HCT116 (cell line): ENCODE measurements at regions not wholly inside any gene's neighbourhood (a gene's known extent, or its start where the extent isn't known, plus 50 kb on each side); places are given as distances from the start of the nearest gene placed in this dataset.

Experiments
- ATAC-seq: fragments of 200-7000 bp; cut with Tn5 transposase; 2 replicates; pipeline ENCODE4 v1.9.1; 2020; ENCODE audit warnings: mild to moderate bottlenecking, moderate library complexity
- BruUV-seq: library from RNA; stranded (reverse); fragments of 400-500 nt; replicated peaks from 2 replicates; lab custom pipeline; 2021; lab: Mats Ljungman, UMichigan
- CTCF ChIA-PET: fragments of 300-600 bp; sonication (Branson Sonifier 250); formaldehyde crosslinking; loops from one replicate; lab custom pipeline; 2021; ENCODE audit warnings: antibody characterized with exemption; lab: Charles Lee
- POLR2A ChIA-PET: fragments of 300-600, 350-600 bp; sonication (Branson Sonifier 250); formaldehyde crosslinking; loops from one replicate; lab custom pipeline; 2021; ENCODE audit warnings: antibody characterized with exemption; lab: Charles Lee
- RAD21 ChIA-PET, 2 experiments: fragments of 300-600 bp; sonication (Branson Sonifier 250); formaldehyde crosslinking; loops; one replicate each; lab custom pipeline; 2023; ENCODE audit warnings: low total read pairs in 2 of 2; ENCODE audit not compliant: uncharacterized antibody in 2 of 2, unreplicated experiment in 2 of 2, low non-redundant PET in 1 of 2; lab: Charles Lee
- DNase-seq: peaks from one replicate; pipeline ENCODE4 v3.0.0-alpha.2; 2010; ENCODE audit warnings: low read depth, low spot score
- H2AFZ ChIP-seq: fragments of 200-600 bp; shearing (Covaris generic), sonication (generic); 2 replicates; pipeline ENCODE4 v1.6.1; 2017; ENCODE audit warnings: low read depth, mixed run types, mixed read lengths, antibody characterized with exemption, low read length; ENCODE audit not compliant: poor library complexity, severe bottlenecking
- H3K27ac ChIP-seq: 2 replicates; pipeline ENCODE4 v1.5.1; 2012; ENCODE audit warnings: low read depth, low read length
- H3K27me3 ChIP-seq: fragments of 200-600 bp; sonication (generic); 2 replicates; pipeline ENCODE4 v1.6.1; 2016; ENCODE audit warnings: mixed run types, low read length, mixed read lengths; ENCODE audit not compliant: insufficient read depth
- H3K36me3 ChIP-seq, 2 experiments: fragments of 200-500 bp in 1 of 2; fragments of 200-600 bp in 1 of 2; sonication (Bioruptor generic) in 1 of 2; sonication (generic) in 1 of 2; 2 replicates each; pipeline versions ENCODE4 v1.5.1 to v1.6.1; 2014 to 2016; ENCODE audit warnings: low read length in 2 of 2, inconsistent platforms in 1 of 2, mixed read lengths in 1 of 2, mixed run types in 1 of 2; ENCODE audit not compliant: insufficient read depth in 2 of 2, control insufficient read depth in 1 of 2
- H3K4me1 ChIP-seq, 2 experiments: fragments of 200-600 bp in 1 of 2; sonication (generic) in 1 of 2; 2 replicates each; pipeline versions ENCODE4 v1.5.1 to v1.6.1; 2012 to 2017; ENCODE audit warnings: low read length in 2 of 2, inconsistent platforms in 1 of 2, mild to moderate bottlenecking in 1 of 2, mixed read lengths in 1 of 2, mixed run types in 1 of 2, moderate library complexity in 1 of 2; ENCODE audit not compliant: insufficient read depth in 2 of 2, control insufficient read depth in 1 of 2
- H3K4me2 ChIP-seq: fragments of 200-600 bp; sonication (generic); 2 replicates; pipeline ENCODE4 v1.6.1; 2017; ENCODE audit warnings: mixed run types, low read length, mixed read lengths
- H3K4me3 ChIP-seq, 2 experiments: fragments of 200-600 bp in 1 of 2; sonication (generic) in 1 of 2; replicated peaks in 1 of 2; 2 replicates each; pipeline ENCODE4 v1.5.1; 2011 to 2016; ENCODE audit warnings: low read length in 2 of 2, control low read depth in 1 of 2, low read depth in 1 of 2, mild to moderate bottlenecking in 1 of 2, mixed read lengths in 1 of 2, mixed run types in 1 of 2
- H3K79me2 ChIP-seq: fragments of 200-600 bp; sonication (generic); 2 replicates; pipeline ENCODE4 v1.6.1; 2017; ENCODE audit warnings: mild to moderate bottlenecking, mixed run types, low read length, moderate library complexity, mixed read lengths; ENCODE audit not compliant: insufficient read depth
- H3K9ac ChIP-seq: fragments of 200-600 bp; sonication (generic); 2 replicates; pipeline ENCODE4 v1.6.1; 2016; ENCODE audit warnings: low read length, mixed read lengths
- H3K9me2 ChIP-seq: fragments of 200-600 bp; sonication (generic), shearing (Covaris generic); 2 replicates; pipeline ENCODE4 v1.6.1; 2017; ENCODE audit warnings: mixed run types, mild to moderate bottlenecking, moderate library complexity; ENCODE audit not compliant: insufficient read depth
- H3K9me3 ChIP-seq, 2 experiments: fragments of 200-500 bp in 1 of 2; fragments of 200-600 bp in 1 of 2; sonication (Bioruptor generic) in 1 of 2; sonication (generic) in 1 of 2; 2 replicates each; pipeline ENCODE4 v1.6.1; 2014 to 2017; ENCODE audit warnings: low read length in 2 of 2, mixed read lengths in 2 of 2, inconsistent platforms in 1 of 2, low read depth in 1 of 2, mild to moderate bottlenecking in 1 of 2, mixed run types in 1 of 2, moderate library complexity in 1 of 2; ENCODE audit not compliant: control insufficient read depth in 1 of 2, insufficient read depth in 1 of 2
- H4K20me1 ChIP-seq: fragments of 200-600 bp; sonication (generic), shearing (Covaris generic); 2 replicates; pipeline ENCODE4 v1.6.1; 2017; ENCODE audit warnings: mixed run types, mild to moderate bottlenecking, moderate library complexity; ENCODE audit not compliant: insufficient read depth
- EGR1 ChIP-seq: IDR thresholded peaks from 2 replicates; pipeline ENCODE4 v1.6.1; 2012; ENCODE audit warnings: low read depth
- ELF1 ChIP-seq: IDR thresholded peaks from 2 replicates; pipeline ENCODE4 v1.6.1; 2012; ENCODE audit warnings: low read depth, borderline replicate concordance
- EZH2 ChIP-seq: fragments of 200-600 bp; sonication (generic); IDR thresholded peaks from 2 replicates; pipeline ENCODE4 v1.6.1; 2017; ENCODE audit warnings: antibody characterized with exemption, mixed run types
- FOSL1 ChIP-seq: IDR thresholded peaks from 2 replicates; pipeline ENCODE4 v1.6.1; 2012; ENCODE audit warnings: low read depth
- JUND ChIP-seq: IDR thresholded peaks from 2 replicates; pipeline ENCODE4 v1.6.1; 2012
- POLR2A ChIP-seq: IDR thresholded peaks from 2 replicates; pipeline ENCODE4 v1.7.0; 2011; ENCODE audit warnings: borderline replicate concordance; ENCODE audit not compliant: insufficient read depth, insufficient read length; ENCODE audit errors: extremely low read depth
- POLR2AphosphoS5 ChIP-seq: IDR thresholded peaks from 2 replicates; pipeline ENCODE4 v1.6.1; 2011; ENCODE audit warnings: mild to moderate bottlenecking, low read depth, low read length, moderate library complexity
- REST ChIP-seq: IDR thresholded peaks from 2 replicates; pipeline ENCODE4 v1.6.1; 2012; ENCODE audit warnings: low read depth
- SIN3A ChIP-seq: IDR thresholded peaks from 2 replicates; pipeline ENCODE4 v1.6.1; 2012; ENCODE audit warnings: low read depth
- ZBTB33 ChIP-seq: IDR thresholded peaks from 2 replicates; pipeline ENCODE4 v1.6.1; 2011; ENCODE audit warnings: mild to moderate bottlenecking, low read length, moderate library complexity; ENCODE audit not compliant: insufficient replicate concordance; ENCODE audit errors: extremely low read depth
- intact Hi-C: fragments of 100-400 bp; cut with micrococcal nuclease; formaldehyde crosslinking; loops from 2 replicates; pipeline ENCODE4 v1.10.0; 2022
- TF ChIP-seq, protein P1 (sequence below), 3 experiments: fragments of 200-600 bp in 1 of 3; sonication (generic) in 1 of 3; IDR thresholded peaks in 2 of 3; conservative IDR thresholded peaks in 1 of 3; 2 replicates each; pipeline ENCODE4 v1.5.1; 2012 to 2017; ENCODE audit warnings: low read depth in 2 of 3, low read length in 2 of 3, antibody characterized with exemption in 1 of 3, borderline replicate concordance in 1 of 3, control low read depth in 1 of 3, mild to moderate bottlenecking in 1 of 3, mixed read lengths in 1 of 3, mixed run types in 1 of 3, moderate library complexity in 1 of 3; ENCODE audit not compliant: insufficient read depth in 1 of 3

GRCh38 chr12:5194306-5194705, 150.6 kb downstream of the KCNA5 start:
- no peaks in the 10 kb centered on the region for H4K20me1 ChIP-seq
- intact Hi-C loops, result no loop called here
- H3K79me2 ChIP-seq, result no peaks in the 10 kb centered on the region
- no peaks in the 10 kb centered on the region for H3K9me3 ChIP-seq
- TF ChIP-seq, protein P1, sequence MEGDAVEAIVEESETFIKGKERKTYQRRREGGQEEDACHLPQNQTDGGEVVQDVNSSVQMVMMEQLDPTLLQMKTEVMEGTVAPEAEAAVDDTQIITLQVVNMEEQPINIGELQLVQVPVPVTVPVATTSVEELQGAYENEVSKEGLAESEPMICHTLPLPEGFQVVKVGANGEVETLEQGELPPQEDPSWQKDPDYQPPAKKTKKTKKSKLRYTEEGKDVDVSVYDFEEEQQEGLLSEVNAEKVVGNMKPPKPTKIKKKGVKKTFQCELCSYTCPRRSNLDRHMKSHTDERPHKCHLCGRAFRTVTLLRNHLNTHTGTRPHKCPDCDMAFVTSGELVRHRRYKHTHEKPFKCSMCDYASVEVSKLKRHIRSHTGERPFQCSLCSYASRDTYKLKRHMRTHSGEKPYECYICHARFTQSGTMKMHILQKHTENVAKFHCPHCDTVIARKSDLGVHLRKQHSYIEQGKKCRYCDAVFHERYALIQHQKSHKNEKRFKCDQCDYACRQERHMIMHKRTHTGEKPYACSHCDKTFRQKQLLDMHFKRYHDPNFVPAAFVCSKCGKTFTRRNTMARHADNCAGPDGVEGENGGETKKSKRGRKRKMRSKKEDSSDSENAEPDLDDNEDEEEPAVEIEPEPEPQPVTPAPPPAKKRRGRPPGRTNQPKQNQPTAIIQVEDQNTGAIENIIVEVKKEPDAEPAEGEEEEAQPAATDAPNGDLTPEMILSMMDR (IDR thresholded peaks at IDR 0.05 in 2 of 3, conservative IDR thresholded peaks at IDR 0.05 in 1 of 3; ENCODE audit: borderline replicate concordance in 1 of 3, insufficient read depth in 1 of 3, low read depth in 2 of 3, low read length in 2 of 3), result no peak
- TF ChIP-seq EZH2 (no peak), REST (no peak), SIN3A (no peak), POLR2AphosphoS5 (no peak), EGR1 (no peak), POLR2A (no peak), FOSL1 (no peak), ELF1 (no peak), ZBTB33 (no peak), JUND (no peak)
- TF ChIP-seq, all 23 proteins: peak for 0
- no peaks in the 10 kb centered on the region for H3K27me3 ChIP-seq
- no peak overlapping the region for H2AFZ ChIP-seq
- ChIA-PET RAD21 (no interaction called here), CTCF (no interaction called here), POLR2A (no interaction called here)
- DNase-seq (no peak), ATAC-seq (no peak)
- H3K4me2 ChIP-seq, result no peak overlapping the region
- H3K36me3 ChIP-seq, result no peaks in the 10 kb centered on the region
- H3K4me1 ChIP-seq, result no peaks in the 10 kb centered on the region
- no peak overlapping the region for H3K27ac ChIP-seq
- BruUV-seq, result no TSS peak
- no peak overlapping the region for H3K9ac ChIP-seq
- H3K9me2 ChIP-seq, result no peaks in the 10 kb centered on the region
- H3K4me3 ChIP-seq, result no peak overlapping the region
